HPDE6-E6E7 (cell line): ENCODE measurements at regions not wholly inside any gene's neighbourhood (a gene's known extent, or its start where the extent isn't known, plus 50 kb on each side); places are given as distances from the start of the nearest gene placed in this dataset.

Experiments
- DNase-seq: peaks from one replicate; pipeline ENCODE4 v3.0.0; 2011; ENCODE audit warnings: missing footprints; ENCODE audit errors: extremely low spot score

DNA sequence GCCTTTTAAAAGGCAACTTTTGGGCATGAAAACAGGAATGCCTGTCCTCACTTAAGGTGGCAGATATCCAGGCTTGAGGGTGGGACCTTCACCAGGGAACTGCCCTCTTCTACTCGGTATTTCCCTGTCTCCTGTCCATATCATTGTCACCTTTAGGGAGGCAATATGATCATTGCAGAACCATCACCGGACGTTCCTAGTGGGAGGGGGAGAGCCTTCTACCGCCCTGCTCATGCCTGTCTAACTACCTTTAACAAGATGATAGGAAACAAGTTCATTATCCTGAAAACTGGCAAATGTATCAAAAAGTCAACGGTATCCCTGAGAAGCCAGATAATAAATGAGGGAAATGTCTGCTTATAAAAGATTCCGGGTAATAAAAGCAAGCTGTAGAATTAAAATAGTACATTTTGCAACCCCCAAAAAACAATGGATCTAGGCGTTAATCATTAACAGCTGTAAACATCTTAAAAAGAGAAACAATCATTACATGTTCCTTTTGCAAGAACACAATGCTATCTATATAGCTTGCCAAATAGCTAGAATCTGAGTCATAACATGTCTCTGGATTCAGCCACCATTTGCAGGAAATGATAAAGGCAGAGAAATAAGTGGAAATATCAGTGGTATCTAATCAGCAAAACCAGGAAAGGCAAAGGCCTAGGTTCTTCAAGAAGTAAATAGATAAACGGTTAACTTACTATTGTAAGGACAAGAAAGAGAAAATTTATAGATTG, 852.9 kb upstream of the ADGRL4 start:
- peak; percentile 14 for DNase-seq

DNA sequence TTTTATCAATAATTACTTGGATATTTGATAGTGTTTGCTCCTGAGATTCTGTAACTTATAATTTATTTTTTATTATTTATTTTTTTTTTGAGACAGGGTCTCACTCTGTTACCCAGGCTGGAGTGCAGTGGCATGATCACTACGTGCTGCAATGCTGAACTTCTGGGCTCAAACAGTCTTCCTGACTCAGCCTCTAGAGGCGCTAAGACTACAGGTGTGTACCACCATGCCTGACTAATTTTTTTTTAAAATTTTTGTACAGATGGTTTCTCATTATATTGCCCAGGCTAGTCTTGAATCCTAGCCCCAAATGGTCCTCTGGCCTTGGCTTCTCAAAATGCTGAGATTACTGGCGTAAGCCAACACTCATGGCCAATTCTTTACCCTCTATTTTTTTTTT, 845.5 kb upstream of the ADGRL4 start:
- no peak for DNase-seq

DNA sequence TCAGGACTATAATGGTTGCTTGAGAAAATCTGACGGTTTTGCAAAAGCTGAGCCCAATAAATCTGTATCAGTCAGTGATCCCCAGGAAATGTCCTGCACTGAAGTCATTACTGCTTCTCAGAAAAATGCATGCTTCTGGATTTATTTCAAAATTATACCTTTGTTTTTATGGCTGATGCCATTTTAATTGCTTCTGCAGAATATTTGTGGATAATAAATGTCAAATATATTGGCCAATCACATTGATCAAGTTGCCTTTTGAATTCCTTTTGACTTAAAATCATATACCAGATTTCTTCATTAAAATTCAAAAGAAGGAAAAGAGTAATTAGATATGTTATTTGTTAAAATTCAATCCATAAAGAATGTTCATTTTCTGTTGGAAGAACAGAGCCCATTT, 842.9 kb upstream of the ADGRL4 start:
- DNase-seq: no peak

DNA sequence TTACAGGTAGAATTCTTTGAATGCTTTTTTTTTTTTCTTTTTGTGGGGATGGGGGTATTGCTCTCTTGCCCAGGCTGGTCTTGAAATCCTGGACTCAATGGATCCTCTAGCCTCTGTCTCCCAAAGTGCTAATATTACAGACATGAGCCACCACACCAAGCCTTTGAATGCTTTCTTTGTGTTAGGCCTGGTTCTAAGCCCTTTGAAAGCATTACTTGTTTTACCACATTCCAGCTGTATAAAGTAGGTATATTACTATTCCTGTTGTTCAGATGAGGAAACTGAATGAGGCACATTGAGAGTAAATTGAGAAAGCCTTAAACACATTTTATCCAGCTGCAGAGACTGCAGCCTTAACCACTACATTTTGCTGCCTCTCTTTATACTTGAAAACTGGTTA, 841.8 kb upstream of the ADGRL4 start:
- DNase-seq: no peak

DNA sequence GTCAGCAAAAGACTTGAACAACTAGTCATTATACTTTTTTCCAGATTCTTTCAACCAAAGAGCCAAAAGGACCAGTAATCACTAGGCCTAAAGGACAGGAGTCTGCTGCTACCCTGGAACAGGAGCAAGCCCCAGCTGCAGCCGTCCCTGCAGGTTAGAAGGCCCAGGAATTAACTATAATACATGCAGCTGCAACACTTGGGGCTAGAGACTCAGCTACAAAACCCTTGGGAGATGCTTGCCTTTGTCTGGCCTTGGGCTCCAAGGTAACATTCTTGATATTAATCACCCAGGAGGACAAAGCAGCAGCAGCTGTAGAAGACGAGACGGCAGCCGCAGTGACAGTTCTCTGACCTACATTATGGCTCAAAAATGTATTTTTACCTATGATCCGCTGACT, 841.2 kb upstream of the ADGRL4 start:
- DNase-seq: no peak

DNA sequence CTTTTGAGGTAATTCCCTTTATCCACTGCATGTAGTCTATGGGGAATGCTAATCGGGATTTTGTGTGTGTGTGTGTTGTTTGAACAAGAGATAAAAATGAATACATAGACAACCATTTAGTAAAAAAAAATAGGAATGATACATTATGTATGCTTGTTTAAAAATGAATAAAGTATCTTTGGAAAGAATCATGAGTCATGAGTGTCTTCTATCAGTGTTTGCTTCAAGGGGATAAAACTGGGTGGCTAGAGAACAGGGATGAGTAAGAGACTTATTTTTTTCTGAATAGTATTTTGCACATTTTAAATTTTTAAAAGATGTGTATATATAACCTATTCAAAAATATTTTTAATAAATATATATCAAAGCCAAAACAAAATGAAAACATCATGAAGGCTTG, 839.4 kb upstream of the ADGRL4 start:
- DNase-seq: no peak

DNA sequence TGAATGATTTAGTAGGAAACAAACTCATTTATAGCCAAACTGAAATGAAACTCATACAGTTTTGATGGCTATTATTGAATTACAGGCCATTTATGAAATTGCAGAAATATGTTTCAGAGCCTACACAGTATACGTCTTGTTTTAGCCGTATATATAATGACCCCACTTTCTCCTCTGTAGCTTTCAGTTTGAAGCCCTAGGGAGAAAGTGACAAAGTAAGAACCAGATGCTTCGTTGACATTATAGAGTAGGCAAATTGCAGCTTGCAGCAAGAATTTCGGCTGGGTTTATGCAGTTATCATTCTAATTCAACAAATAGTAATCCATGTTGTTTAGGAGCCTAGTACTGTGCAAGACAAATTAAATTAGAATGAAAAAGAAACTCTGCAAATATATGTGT, 836.3 kb upstream of the ADGRL4 start:
- no peak for DNase-seq

DNA sequence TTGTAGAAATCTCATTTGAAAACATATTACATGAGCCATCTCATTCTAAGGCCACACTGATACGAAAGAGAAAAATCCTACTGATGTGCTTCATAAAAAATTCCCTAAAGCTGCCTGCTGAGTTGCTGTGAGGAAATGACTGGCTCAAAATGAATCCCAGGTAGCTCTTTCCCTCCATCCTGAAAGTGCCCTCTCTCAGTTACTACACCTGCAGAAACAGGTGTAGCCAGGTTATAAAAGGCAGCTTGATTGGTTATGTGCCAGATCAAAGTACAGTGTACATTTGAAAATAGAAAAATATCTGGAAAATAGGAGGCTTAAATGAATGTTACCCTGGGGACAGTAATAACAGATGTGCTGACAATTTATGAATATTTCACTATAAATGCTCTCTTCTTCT, 833.4 kb upstream of the ADGRL4 start:
- no peak for DNase-seq

DNA sequence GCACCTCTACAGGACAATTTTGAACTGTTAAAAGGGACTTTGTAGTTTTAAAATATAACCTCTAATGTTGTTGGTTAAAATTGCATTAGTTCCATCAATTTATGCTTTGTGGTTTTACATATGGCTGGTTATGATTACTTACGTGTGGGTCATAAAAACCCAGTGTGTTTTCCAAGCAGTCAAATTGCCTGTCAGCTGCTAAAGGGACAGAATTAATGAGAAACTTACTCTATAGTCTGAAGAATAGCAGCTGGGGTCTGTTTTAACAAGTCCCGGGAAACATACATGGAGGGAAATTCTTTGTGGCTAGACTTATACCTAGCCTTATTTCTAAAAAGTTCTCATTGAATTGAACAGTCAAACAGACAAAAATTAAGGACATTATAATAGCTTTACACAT, 820.9 kb upstream of the ADGRL4 start:
- no peak for DNase-seq

DNA sequence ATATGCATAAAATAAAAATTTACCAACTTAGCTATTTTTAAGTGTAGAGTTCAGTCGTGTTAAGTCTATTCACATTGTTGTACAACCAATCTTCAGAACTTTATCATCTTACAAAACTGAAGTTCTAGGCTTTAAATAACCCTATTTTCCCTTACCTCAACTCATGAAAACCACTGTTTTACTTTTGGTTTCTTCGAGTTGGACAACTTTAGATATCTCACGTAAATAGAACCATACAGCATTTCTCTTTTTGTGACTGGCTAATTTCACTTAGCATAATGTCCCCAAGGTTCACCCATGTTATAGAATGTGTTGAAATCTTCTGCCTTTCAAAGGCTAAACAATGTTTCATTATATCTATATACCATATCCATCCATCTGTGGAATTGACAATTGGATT, 819.0 kb upstream of the ADGRL4 start:
- no peak for DNase-seq

DNA sequence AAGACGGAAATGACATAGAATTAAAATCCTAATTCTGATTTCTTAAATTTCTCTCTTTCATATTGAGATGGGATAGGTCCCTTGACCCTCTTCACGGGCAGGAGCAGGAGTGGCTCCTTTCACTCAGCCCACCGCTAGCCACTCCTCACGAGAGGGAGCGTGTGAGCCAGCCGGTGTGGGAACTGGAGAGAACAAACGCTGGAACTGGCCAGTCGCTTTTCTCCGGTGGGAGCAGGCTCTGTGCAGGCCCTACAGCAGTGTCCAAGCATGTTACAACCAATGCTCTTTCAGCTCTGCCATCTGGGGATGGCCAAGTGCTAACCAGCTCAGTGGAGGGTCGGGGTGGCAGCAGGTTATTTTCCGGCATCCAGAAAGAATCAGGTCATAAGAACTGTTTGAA, 815.5 kb upstream of the ADGRL4 start:
- no peak for DNase-seq

DNA sequence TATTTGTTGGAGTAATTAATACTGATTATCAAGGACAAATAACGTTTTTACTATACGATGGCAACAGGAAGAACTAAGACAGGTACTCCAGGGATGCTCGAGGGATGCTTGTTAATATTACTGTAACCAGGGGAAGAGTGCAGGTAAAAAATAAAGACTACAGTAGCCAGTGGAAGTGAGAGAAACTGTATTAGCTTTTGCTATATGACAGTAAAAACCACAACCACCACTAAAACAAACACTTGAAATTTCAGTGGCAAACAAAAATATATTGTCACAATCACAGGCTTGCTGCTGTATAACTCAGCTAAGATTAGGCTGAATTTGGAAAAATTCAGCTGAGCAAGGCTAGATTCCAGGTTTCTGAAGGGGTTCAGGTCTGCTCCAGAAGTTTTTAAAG, 812.6 kb upstream of the ADGRL4 start:
- DNase-seq: no peak

DNA sequence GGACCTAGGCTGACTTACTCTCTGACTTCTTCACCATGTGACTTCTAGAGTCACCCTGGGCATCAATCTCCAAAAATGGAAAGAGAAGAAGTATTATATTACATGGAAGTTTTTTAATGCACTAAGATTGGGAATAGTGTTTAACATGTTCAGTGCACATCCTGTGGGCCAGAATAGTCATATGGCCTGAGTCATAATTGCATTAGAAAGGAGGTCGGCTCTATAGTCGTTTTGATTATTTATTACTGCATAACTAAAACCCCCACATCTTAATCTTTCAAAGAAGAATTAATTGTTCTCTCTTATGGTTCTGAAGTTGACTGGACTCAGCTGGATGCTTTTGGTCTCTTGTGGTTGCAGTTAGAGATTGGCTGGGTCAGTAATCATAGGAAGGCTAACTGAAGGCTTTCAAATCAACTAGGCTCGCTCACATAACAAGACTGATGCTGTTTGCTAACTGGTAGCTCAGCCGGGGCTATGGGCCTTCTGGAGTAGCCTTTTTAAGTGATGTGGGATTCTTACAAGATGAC, 810.6 kb upstream of the ADGRL4 start:
- no peak for DNase-seq

DNA sequence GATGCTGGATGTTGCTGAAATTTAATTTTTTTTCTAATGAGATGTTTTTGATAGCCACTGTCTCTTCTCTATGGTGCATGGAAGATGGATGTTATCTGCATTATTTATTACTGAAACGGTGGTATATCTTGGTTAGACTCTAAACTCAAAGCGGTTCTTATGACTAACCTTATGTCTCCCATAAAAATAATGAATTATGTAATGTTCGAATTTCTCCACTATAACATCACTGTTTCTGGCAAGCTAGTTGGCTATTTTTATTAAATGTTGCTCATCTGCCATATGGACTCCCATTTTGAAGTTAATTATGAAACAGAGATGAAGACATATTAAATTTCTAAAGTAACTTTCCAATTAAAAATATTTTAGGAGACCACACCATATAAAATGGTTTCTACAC, 808.6 kb upstream of the ADGRL4 start:
- DNase-seq: no peak

DNA sequence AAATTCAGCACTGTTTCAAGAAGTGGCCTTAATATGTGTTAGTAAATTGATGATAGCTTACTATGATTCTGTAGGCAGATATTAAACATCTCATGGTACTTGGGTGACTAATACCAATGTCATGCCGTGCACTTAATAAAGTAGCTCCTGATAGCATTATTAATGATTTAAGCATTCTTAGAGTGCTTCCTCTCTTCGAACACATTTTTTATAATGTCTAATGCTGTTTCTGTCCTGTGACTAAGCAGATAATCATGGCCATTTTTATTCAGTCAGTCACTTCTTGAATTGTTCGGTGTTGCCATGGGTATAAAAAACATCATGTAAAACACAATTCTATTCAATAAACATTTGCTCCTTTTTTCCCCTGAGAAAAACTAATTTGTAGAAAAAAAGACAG, 804.6 kb upstream of the ADGRL4 start:
- peak; percentile 9 for DNase-seq

DNA sequence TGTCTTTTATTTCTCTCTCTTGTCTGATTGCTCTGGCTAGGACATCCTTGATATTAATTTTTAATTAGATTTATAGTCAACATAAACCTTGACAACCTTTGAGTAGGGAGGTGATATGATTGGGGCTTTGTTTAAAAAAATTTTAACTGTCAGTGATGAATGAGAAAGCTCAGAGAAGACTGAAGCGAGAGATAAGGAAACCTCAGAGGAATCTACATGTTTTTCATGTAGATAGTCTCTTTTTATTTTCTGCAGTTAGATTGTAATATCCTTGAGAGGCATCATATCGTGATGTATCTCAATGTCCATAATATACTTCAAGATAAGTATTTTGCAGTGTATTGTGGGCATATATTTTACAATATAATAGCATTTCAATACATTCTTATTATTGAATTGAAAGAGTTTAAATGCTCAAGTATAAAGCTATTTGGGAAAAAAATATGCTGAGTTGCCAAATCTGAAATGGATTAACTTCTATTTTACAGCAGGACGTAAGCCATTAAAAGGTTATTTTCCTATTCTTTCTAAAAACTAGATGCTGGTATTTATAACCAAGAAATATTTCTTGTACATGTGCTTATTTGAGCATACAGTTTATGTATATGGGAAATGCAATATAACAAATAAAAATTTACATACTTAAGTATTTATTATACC, 802.4 kb upstream of the ADGRL4 start:
- DNase-seq: no peak

DNA sequence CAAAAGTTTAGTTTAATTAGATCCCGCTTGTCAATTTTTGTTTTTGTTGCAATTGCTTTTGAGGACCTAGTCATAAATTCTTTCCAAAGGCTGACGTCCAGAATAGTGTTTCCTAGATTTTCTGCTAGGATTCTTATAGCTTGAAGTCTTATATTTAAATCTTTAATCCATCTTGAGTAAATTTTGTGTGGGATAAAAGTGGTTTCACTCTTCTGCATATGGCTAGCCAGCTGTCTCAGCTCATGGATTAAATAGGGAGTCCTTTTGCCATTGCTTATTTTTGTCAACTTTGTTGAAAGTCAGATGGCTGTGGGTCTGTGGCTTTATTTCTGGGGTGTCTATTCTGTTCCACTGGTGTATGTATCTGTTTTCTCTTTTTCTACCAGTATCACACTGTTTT, 801.3 kb upstream of the ADGRL4 start:
- no peak for DNase-seq

DNA sequence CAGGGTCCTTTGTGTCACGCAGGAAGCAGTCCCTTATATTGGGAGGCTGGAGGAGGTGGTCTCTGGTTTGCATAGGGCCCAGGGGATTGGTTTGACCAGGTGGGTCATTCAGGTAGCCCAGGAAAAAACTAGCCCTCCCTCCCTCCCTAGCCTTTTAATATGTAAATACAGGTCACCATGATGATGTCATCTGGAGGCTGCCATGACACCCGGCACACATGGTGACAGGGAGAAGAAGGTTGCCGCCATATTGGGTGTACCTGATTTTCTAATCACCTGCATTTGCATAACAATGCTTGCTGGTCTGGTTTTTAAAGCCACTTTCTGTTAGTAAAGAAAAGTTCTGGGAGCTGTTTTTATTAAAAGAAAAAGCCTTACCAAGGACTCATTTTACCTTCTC, 791.0 kb upstream of the ADGRL4 start:
- no peak for DNase-seq

DNA sequence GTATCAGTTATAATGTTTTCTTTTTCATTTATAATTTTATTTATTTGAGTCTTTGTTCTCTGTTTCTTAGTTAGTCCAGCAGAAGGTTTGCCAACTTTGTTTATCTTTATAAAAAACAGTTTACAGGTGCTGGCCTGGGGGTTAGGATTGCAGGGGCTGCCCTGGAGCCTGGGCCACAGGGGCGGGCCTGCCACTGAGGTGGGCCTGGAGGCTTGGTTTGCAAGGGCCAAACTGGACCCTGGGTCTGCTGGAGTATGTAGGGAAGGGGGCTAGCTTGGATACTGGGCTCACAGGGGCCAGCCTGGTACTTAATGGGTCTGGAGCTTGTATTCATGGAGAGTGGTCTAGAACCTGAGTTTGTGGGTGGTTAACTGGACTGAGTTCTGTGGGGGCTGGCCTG, 789.9 kb upstream of the ADGRL4 start:
- no peak for DNase-seq

DNA sequence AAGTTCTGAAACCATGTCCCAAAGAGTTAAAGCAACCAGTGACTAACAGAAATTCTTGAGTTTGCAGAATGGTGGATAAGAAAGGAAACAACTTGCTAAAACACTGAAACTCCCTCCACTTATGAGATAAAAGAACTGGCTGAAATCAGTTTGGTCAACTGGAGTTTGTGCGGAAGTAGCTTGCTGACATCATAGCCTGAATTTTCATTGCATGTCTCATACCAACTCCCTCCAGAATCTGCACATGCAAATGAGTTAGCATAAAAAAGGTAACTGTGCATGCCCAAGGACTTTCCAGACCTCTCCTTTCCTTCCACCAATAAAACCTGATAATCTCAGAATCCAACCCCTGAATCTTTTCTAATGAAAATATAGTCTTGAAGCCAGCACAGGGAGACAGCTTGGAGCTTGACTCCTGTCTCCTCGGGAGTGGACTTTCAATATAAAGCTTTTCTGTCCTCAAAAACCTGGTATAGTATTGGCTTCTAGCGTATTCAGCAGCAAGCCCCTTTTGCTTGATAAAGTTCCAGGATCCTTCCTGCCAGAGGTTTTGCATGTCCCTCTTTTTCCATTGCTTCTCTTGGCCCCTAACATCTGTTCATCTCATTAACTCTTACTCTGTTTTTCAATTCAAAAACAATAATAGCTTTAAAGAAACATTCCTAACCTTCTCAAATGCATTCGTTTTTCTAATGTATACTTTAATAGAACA, 785.8 kb upstream of the ADGRL4 start:
- no peak for DNase-seq

DNA sequence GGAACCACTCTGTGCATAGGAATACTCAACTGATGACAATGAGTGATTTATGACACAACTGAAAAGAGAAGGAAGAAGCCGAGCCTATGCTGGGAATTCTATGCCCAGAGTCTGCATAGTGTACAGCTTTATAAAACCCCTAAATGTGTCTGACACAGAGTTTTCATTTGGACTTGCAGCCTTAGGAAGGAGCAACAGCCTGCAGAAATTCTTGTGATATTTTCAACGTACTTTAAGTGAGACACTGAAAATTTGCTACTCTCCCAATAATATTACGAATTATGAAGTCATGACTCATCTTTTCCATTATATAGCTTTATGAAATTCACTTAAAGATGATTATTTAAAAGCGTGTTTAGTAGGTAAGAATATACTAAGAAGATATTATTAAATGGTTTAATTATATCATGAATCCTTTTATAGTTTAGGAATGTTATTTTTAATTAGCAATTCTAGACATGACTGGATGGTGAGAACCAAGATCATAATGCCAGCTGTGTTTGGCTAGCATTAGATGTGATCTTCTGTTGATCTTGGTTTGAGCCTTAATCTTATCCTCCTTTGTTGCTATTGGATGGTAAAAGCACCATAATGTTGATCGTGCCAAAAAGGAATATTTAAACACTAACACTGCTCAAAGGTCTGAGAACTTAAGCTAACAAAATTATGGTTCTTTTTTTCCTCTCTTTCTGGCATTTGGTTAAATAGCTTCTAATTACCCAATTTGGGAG, 785.1 kb upstream of the ADGRL4 start:
- no peak for DNase-seq

DNA sequence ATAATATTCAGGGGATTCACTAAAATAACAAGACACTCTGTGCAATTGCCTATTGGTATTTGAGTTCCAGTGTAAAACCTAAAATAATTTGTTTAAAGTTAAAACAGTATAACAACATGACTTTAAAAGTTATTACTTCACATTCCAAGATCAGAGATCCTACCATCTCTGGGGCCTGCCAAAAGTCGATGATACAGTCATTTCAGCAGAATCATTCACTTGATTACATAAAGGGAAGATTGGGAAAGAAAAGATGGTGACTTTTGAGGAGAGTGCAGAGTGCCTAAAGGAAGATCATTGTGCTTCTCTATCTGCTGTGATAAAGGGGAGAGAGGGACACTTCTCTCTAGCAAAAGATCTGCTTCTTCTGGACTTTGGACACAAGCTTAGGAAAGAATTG, 784.4 kb upstream of the ADGRL4 start:
- DNase-seq: no peak
